H1 (cell line): ENCODE measurements at regions not wholly inside any gene's neighbourhood (a gene's known extent, or its start where the extent isn't known, plus 50 kb on each side); places are given as distances from the start of the nearest gene placed in this dataset.

ENCODE experiments used
- CHD2 ChIP-seq: IDR thresholded peaks from 2 replicates; pipeline ENCODE4 v1.6.1; 2012; ENCODE audit warnings: low read length, improper control_type of control experiment
- CTCF ChIP-seq, 3 experiments: IDR thresholded peaks; 1 replicate in 2 of 3; 2 replicates in 1 of 3; pipeline versions ENCODE4 v1.5.1 to v1.6.1; 2011; ENCODE audit warnings: low read length in 3 of 3, mild to moderate bottlenecking in 3 of 3, inconsistent platforms in 2 of 3, low read depth in 1 of 3, moderate library complexity in 1 of 3; ENCODE audit not compliant: insufficient read depth in 1 of 3; ENCODE audit errors: control extremely low read depth in 1 of 3
- EP300 ChIP-seq, 2 experiments: IDR thresholded peaks; 1 replicate in 1 of 2; 2 replicates in 1 of 2; pipeline ENCODE4 v1.6.1; 2011 to 2012; ENCODE audit warnings: low read depth in 2 of 2, low read length in 2 of 2, mild to moderate bottlenecking in 2 of 2, borderline replicate concordance in 1 of 2, inconsistent platforms in 1 of 2, moderate library complexity in 1 of 2
- POLR2AphosphoS5 ChIP-seq: IDR thresholded peaks from 2 replicates; pipeline ENCODE4 v1.6.1; 2011; ENCODE audit warnings: low read depth, low read length
- RFX5 ChIP-seq: IDR thresholded peaks from 2 replicates; pipeline ENCODE4 v1.6.1; 2011; ENCODE audit warnings: low read depth, low read length, improper control_type of control experiment, borderline replicate concordance
- SIN3A ChIP-seq, 2 experiments: IDR thresholded peaks in 1 of 2; conservative IDR thresholded peaks in 1 of 2; 2 replicates each; pipeline ENCODE4 v1.6.1; 2011 to 2012; ENCODE audit warnings: low read length in 2 of 2, improper control_type of control experiment in 1 of 2, low read depth in 1 of 2, mild to moderate bottlenecking in 1 of 2
- SP1 ChIP-seq: IDR thresholded peaks from 2 replicates; pipeline ENCODE4 v1.6.1; 2011; ENCODE audit warnings: low read depth, low read length
- ZNF274 ChIP-seq: IDR thresholded peaks from 2 replicates; pipeline ENCODE4 v1.7.0; 2012; ENCODE audit warnings: low read length, borderline replicate concordance; ENCODE audit errors: extremely low read depth

GRCh38 chr10:131810036-131810804 is 90.6 kb upstream of the PPP2R2D start:
- TF ChIP-seq CHD2 (no peak), CTCF (IDR thresholded peaks at IDR 0.05; ENCODE audit: control extremely low read depth in 1 of 3, insufficient read depth in 1 of 3, low read depth in 1 of 3, low read length in 3 of 3) (no peak), POLR2AphosphoS5 (no peak), RFX5 (no peak), ZNF274 (no peak), SIN3A (conservative IDR thresholded peaks at IDR 0.05 in 1 of 2, IDR thresholded peaks at IDR 0.05 in 1 of 2; ENCODE audit: low read depth in 1 of 2, low read length in 2 of 2) (no peak), SP1 (no peak), EP300 (IDR thresholded peaks at IDR 0.05; ENCODE audit: borderline replicate concordance in 1 of 2, low read depth in 2 of 2, low read length in 2 of 2) (no peak)
